Gastrocnemius medialis (tissue), 4 donors: ENCODE measurements at regions not wholly inside any gene's neighbourhood (a gene's known extent, or its start where the extent isn't known, plus 50 kb on each side); places are given as distances from the start of the nearest gene placed in this dataset.
"Not testable (repeated sequence)": the region's sequence is repeated elsewhere in the genome, so short reads cannot be mapped to it uniquely, and the experiment has no call there.

Source experiments
- ATAC-seq, 2 donors: fragments of 150-250 bp; one replicate each; pipeline ENCODE4 v1.9.1; 2016
- DNase-seq, 2 donors: peaks; one replicate each; pipeline ENCODE4 v3.0.0-alpha.2; 2019
- H3K27ac ChIP-seq, 4 donors: fragments of 200-600 bp; sonication (generic); 1 replicate in 1 of 4; 2 replicates in 3 of 4; pipeline ENCODE4 v1.5.1; 2016 to 2018; ENCODE audit warnings: mild to moderate bottlenecking in 2 of 4, moderate library complexity in 1 of 4
- H3K27me3 ChIP-seq, 3 donors: fragments of 200-600 bp; sonication (generic) in 2 of 3; 1 replicate in 1 of 3; 2 replicates in 2 of 3; pipeline versions ENCODE4 v1.5.1 to v1.6.0; 2016 to 2019; ENCODE audit warnings: mild to moderate bottlenecking in 1 of 3, moderate library complexity in 1 of 3
- H3K36me3 ChIP-seq, 2 donors: fragments of 200-600 bp; sonication (generic) in 1 of 2; one replicate each; pipeline ENCODE4 v1.5.1; 2017 to 2018
- H3K4me1 ChIP-seq, 2 donors: fragments of 200-600 bp; sonication (generic) in 1 of 2; one replicate each; pipeline ENCODE4 v1.5.1; 2016 to 2017; ENCODE audit warnings: mild to moderate bottlenecking in 2 of 2
- H3K4me3 ChIP-seq, 4 donors: fragments of 200-600 bp; sonication (generic) in 3 of 4; 1 replicate in 1 of 4; 2 replicates in 3 of 4; pipeline ENCODE4 v1.5.1; 2016 to 2019; ENCODE audit warnings: mild to moderate bottlenecking in 2 of 4
- H3K9me3 ChIP-seq, 3 donors: fragments of 200-600 bp; sonication (generic) in 2 of 3; 1 replicate in 1 of 3; 2 replicates in 2 of 3; pipeline ENCODE4 v1.5.1; 2016 to 2019
- POLR2A ChIP-seq, 2 donors: fragments of 450-650 bp; IDR thresholded peaks; one replicate each; pipeline ENCODE4 v1.6.1; 2017; ENCODE audit warnings: antibody characterized with exemption in 2 of 2, mild to moderate bottlenecking in 2 of 2, moderate library complexity in 2 of 2
- in situ Hi-C, 4 donors: fragments of 200-750 bp; cut with MboI; loops; one replicate each; pipeline versions ENCODE4 v1.15.0 to v1.8.0; 2017; ENCODE audit warnings: low sequenced_read_pairs in 4 of 4
- intact Hi-C: fragments of 100-400 bp; cut with DNase I; formaldehyde crosslinking; loops from one replicate; pipeline ENCODE4 v1.15.1; 2023; ENCODE audit warnings: low total_unique reads
- TF ChIP-seq, protein P1 (sequence below), 5 experiments: fragments of 450-650 bp in 3 of 5; fragments of 200-600 bp in 2 of 5; sonication (generic) in 2 of 5; IDR thresholded peaks in 4 of 5; conservative IDR thresholded peaks in 1 of 5; 1 replicate in 4 of 5; 2 replicates in 1 of 5; pipeline ENCODE4 v1.5.1; 2016 to 2019; ENCODE audit warnings: antibody characterized with exemption in 5 of 5, mild to moderate bottlenecking in 3 of 5, moderate library complexity in 3 of 5

- no peaks in the 10 kb centered on the region for H3K4me1 ChIP-seq
- in situ Hi-C loops: no loop called here
- no peak for ATAC-seq
- no peak overlapping the region for H3K27ac ChIP-seq
- intact Hi-C loops: no loop called here
- no peaks in the 10 kb centered on the region for H3K9me3 ChIP-seq
- no peak for TF ChIP-seq POLR2A (IDR thresholded peaks at IDR 0.05)
- TF ChIP-seq, protein P1, sequence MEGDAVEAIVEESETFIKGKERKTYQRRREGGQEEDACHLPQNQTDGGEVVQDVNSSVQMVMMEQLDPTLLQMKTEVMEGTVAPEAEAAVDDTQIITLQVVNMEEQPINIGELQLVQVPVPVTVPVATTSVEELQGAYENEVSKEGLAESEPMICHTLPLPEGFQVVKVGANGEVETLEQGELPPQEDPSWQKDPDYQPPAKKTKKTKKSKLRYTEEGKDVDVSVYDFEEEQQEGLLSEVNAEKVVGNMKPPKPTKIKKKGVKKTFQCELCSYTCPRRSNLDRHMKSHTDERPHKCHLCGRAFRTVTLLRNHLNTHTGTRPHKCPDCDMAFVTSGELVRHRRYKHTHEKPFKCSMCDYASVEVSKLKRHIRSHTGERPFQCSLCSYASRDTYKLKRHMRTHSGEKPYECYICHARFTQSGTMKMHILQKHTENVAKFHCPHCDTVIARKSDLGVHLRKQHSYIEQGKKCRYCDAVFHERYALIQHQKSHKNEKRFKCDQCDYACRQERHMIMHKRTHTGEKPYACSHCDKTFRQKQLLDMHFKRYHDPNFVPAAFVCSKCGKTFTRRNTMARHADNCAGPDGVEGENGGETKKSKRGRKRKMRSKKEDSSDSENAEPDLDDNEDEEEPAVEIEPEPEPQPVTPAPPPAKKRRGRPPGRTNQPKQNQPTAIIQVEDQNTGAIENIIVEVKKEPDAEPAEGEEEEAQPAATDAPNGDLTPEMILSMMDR (IDR thresholded peaks at IDR 0.05 in 4 of 5, conservative IDR thresholded peaks at IDR 0.05 in 1 of 5): no peak
- no peak for DNase-seq
- no peaks in the 10 kb centered on the region for H3K36me3 ChIP-seq
- H3K4me3 ChIP-seq: no peak overlapping the region
- H3K27me3 ChIP-seq: no peaks in the 10 kb centered on the region
Observed at GRCh38 chr10:123221418-123221817, 67.2 kb downstream of the BUB3 start.

GRCh38 chr10:123222832-123223231 lies 68.6 kb downstream of the BUB3 start:
- intact Hi-C loops: no loop called here
- no peak for TF ChIP-seq POLR2A (IDR thresholded peaks at IDR 0.05)
- TF ChIP-seq, protein P1 (IDR thresholded peaks at IDR 0.05 in 4 of 5, conservative IDR thresholded peaks at IDR 0.05 in 1 of 5): no peak
- ATAC-seq: no peak
- Histone ChIP-seq H3K4me1 (no peaks in the 10 kb centered on the region), H3K27ac (no peak overlapping the region), H3K36me3 (no peaks in the 10 kb centered on the region), H3K9me3 (no peaks in the 10 kb centered on the region), H3K27me3 (no peaks in the 10 kb centered on the region), H3K4me3 (no peak overlapping the region)
- no peak for DNase-seq
- in situ Hi-C loops: no loop called here

DNA sequence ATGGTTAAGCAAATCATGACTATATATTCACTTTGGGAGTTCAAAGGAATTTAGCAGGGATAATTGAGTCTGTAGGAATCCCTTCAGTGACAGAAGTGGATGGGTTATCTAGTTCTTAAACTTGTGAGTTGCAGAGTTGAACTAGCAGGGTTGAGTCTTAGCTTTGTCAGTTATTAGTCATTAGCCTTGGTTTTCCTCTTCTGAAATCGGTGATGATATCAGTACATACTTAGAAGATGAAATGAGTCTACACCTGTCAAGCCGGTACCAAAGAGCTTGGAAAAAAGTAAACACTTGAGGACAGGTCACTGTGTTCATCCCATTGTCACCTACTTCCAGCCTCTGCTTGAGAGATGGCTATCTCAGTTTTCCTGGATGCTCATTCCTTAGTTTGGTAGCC lies 73.5 kb downstream of the BUB3 start:
- no peak overlapping the region for H3K27ac ChIP-seq
- DNase-seq: no peak
- H3K27me3 ChIP-seq: no peaks in the 10 kb centered on the region
- no peak for ATAC-seq
- H3K4me3 ChIP-seq: no peak overlapping the region
- no peak for TF ChIP-seq POLR2A (IDR thresholded peaks at IDR 0.05)
- TF ChIP-seq, protein P1 (IDR thresholded peaks at IDR 0.05 in 4 of 5, conservative IDR thresholded peaks at IDR 0.05 in 1 of 5): no peak
- no peaks in the 10 kb centered on the region for H3K4me1 ChIP-seq
- in situ Hi-C loops: no loop called here
- H3K36me3 ChIP-seq: no peaks in the 10 kb centered on the region
- intact Hi-C loops: no loop called here
- H3K9me3 ChIP-seq: no peaks in the 10 kb centered on the region

GRCh38 chr10:123229927-123230630 lies 75.9 kb downstream of the BUB3 start:
- ATAC-seq (no peak), DNase-seq (no peak)
- Histone ChIP-seq H3K36me3 (no peaks in the 10 kb centered on the region), H3K27me3 (no peaks in the 10 kb centered on the region), H3K27ac (no peak overlapping the region), H3K4me3 (no peak overlapping the region), H3K4me1 (no peaks in the 10 kb centered on the region), H3K9me3 (no peaks in the 10 kb centered on the region)
- in situ Hi-C loops: no loop called here
- intact Hi-C loops: no loop called here
- no peak for TF ChIP-seq POLR2A (IDR thresholded peaks at IDR 0.05)
- TF ChIP-seq, protein P1 (IDR thresholded peaks at IDR 0.05 in 4 of 5, conservative IDR thresholded peaks at IDR 0.05 in 1 of 5): no peak

DNA sequence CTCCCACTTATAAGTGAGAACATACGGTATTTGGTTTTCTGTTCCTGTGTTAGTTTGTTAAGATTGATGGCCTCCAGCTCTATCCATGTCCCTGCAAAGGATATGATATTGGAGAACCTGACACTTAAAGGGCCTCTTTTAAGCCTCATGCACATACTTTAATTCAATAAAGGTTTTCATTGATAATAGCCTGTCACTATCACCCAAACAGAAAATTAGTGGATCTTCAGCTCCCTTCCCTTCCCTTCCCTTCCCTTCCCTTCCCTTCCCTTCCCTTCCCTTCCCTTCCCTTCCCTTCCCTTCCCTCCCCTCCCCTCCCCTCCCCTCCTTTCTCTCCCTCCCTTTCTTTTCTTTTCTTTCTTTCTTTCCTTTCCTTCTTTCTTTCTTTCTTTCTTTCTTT lies 78.7 kb downstream of the BUB3 start:
- H3K4me1 ChIP-seq, H3K27me3 ChIP-seq, ATAC-seq, in situ Hi-C loops, intact Hi-C loops, DNase-seq, H3K4me3 ChIP-seq, H3K9me3 ChIP-seq, H3K27ac ChIP-seq, H3K36me3 ChIP-seq: not testable (repeated sequence)

DNA sequence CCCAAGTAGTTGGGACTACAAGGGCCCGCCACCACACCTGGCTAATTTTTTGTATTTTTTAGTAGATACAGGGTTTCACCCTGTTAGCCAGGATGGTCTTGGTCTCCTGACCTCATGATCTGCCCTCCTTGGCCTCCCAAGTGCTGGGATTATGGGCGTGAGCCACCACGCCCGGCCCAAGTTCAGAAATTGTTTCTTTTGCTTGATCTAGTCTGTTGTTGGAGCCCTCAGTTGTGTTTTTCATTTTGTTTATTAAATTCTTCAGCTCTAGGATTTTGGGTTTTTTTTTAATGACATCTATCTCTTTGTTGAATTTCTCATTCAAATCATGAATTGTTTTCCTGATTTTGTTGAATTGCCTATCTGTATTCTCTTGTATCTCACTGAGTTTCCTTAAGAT lies 80.8 kb downstream of the BUB3 start:
- DNase-seq, H3K4me1 ChIP-seq, in situ Hi-C loops, H3K27me3 ChIP-seq, H3K9me3 ChIP-seq, ATAC-seq, H3K4me3 ChIP-seq, H3K27ac ChIP-seq, intact Hi-C loops, H3K36me3 ChIP-seq: not testable (repeated sequence)
